ENCODE measurements at regions not wholly inside any gene's neighbourhood (a gene's known extent, or its start where the extent isn't known, plus 50 kb on each side); places are given as distances from the start of the nearest gene placed in this dataset.

DNA sequence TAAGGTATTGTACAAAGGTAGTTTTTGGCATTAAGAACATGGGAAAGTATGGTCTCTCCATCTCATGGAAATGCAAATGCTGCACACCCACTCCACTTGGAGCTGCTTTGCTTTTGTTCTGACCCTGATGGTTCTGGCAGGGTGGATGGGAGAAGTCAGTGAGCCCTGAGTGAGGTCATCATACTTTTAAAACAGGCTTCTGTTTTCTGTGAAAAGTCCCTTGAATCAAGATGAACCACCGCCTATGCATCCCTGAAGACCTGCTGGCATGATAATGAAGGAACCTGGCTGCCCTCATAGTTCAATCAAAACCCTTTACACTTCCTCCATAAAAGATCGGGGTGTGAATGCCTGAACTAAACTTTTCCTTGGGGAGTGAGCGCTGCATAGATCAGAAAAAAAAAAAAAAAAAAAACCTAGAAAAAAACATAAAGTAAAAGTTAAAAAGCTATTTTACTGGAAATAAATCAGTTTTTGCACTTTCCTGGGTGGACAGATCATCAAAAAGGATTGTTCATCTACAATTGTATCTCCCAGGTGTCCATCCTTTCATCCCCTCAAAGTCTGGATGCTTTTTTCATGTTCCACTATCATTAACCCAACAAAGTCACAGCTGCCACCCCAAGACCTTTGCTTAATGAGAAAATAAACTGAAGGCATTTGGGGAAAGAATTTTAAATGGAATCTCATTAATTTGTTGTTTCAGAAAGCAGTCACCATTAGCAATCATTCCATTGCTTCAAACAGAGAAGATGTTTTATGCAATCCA, 728.1 kb upstream of the DDX18 start:
- TF ChIP-seq CHD1 (IDR thresholded peaks at IDR 0.05; ENCODE audit: low read depth, low read length) = no peak
- TF ChIP-seq, protein P1, sequence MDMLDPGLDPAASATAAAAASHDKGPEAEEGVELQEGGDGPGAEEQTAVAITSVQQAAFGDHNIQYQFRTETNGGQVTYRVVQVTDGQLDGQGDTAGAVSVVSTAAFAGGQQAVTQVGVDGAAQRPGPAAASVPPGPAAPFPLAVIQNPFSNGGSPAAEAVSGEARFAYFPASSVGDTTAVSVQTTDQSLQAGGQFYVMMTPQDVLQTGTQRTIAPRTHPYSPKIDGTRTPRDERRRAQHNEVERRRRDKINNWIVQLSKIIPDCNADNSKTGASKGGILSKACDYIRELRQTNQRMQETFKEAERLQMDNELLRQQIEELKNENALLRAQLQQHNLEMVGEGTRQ (IDR thresholded peaks at IDR 0.05; ENCODE audit: low read depth, low read length) = no peak
- no peak for TF ChIP-seq NFE2L2 (IDR thresholded peaks at IDR 0.05; ENCODE audit: low read depth, low read length)
- no peak for TF ChIP-seq RAD21 (IDR thresholded peaks at IDR 0.05; ENCODE audit: low read length)
- TF ChIP-seq MAZ (IDR thresholded peaks at IDR 0.05; ENCODE audit: borderline replicate concordance, low read depth, low read length) = no peak
- no peak for TF ChIP-seq MXI1 (IDR thresholded peaks at IDR 0.05; ENCODE audit: borderline replicate concordance, low read depth, low read length)
- TF ChIP-seq BHLHE40 (IDR thresholded peaks at IDR 0.05; ENCODE audit: low read depth, low read length) = no peak
- no peak for TF ChIP-seq CEBPB (IDR thresholded peaks at IDR 0.05; ENCODE audit: low read depth, low read length)
- TF ChIP-seq SMC3 (IDR thresholded peaks at IDR 0.05; ENCODE audit: low read depth, low read length) = no peak
- no peak for TF ChIP-seq FOS (IDR thresholded peaks at IDR 0.05; ENCODE audit: low read depth, low read length)
- no peak for TF ChIP-seq POLR2A (IDR thresholded peaks at IDR 0.05; ENCODE audit: low read depth, low read length)
- no peak for TF ChIP-seq RCOR1 (IDR thresholded peaks at IDR 0.05; ENCODE audit: insufficient replicate concordance, low read length)
- TF ChIP-seq, protein P2, sequence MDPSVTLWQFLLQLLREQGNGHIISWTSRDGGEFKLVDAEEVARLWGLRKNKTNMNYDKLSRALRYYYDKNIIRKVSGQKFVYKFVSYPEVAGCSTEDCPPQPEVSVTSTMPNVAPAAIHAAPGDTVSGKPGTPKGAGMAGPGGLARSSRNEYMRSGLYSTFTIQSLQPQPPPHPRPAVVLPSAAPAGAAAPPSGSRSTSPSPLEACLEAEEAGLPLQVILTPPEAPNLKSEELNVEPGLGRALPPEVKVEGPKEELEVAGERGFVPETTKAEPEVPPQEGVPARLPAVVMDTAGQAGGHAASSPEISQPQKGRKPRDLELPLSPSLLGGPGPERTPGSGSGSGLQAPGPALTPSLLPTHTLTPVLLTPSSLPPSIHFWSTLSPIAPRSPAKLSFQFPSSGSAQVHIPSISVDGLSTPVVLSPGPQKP (IDR thresholded peaks at IDR 0.05; ENCODE audit: borderline replicate concordance, low read depth, low read length) = no peak
- intact Hi-C loops (cut with micrococcal nuclease) = no loop called here
- no peaks in the 10 kb centered on the region for H3K9me1 ChIP-seq (ENCODE audit: insufficient read depth, low read length)
- no peaks in the 10 kb centered on the region for H3K27me3 ChIP-seq (ENCODE audit: control insufficient read depth, insufficient read depth, low read length)
- H3K56ac ChIP-seq (ENCODE audit: extremely low read depth, insufficient read depth, low read length) = no peak overlapping the region
- H3K9me3 ChIP-seq (ENCODE audit: control insufficient read depth, insufficient read depth, low read length) = peaks cover 7% of the 10 kb centered on the region
- H2AK9ac ChIP-seq (replicated peaks; ENCODE audit: low read depth, low read length, poor library complexity) = no peak overlapping the region
- H2BK20ac ChIP-seq (ENCODE audit: low read depth, low read length) = no peak overlapping the region
- H4K8ac ChIP-seq (ENCODE audit: low read depth in 2 of 2, low read length in 2 of 2) = no peak overlapping the region
- in situ Hi-C loops (cut with MboI; ENCODE audit: low sequenced_read_pairs) = no loop called here
- H3K27ac ChIP-seq (ENCODE audit: insufficient read depth, low read length) = no peak overlapping the region
- ATAC-seq (ENCODE audit: low read depth) = no peak
- POLR2A ChIA-PET (ENCODE audit: unreplicated experiment) = no interaction called here
- DNase-seq = no peak
- H3K4me3 ChIP-seq (ENCODE audit: insufficient read depth, low read depth, low read length) = no peak overlapping the region
- no peak overlapping the region for H2BK15ac ChIP-seq (ENCODE audit: low read depth, low read length)
- H2BK5ac ChIP-seq (ENCODE audit: low read depth, low read length, poor library complexity, severe bottlenecking) = no peak overlapping the region
- H4K20me1 ChIP-seq (ENCODE audit: insufficient read depth, low read length) = no peaks in the 10 kb centered on the region
- H3K23ac ChIP-seq (ENCODE audit: low read depth, low read length) = no peak overlapping the region
- no peaks in the 10 kb centered on the region for H3K79me1 ChIP-seq (ENCODE audit: low read depth in 1 of 2, low read length in 2 of 2)
- CTCF ChIA-PET = no interaction called here
- no TSS peak for BruUV-seq (replicated peaks)
- H4K5ac ChIP-seq (ENCODE audit: low read depth, low read length) = no peak overlapping the region
- no peak overlapping the region for H2AK5ac ChIP-seq (ENCODE audit: low read depth, low read length)
- no peak overlapping the region for H2AFZ ChIP-seq (replicated peaks; ENCODE audit: low read length, poor library complexity)
- no peak overlapping the region for H2BK120ac ChIP-seq (ENCODE audit: low read depth, low read length)
- no peak overlapping the region for H3K4me2 ChIP-seq (ENCODE audit: low read depth, low read length)
- H3K14ac ChIP-seq (replicated peaks; ENCODE audit: low read depth, low read length) = no peak overlapping the region
- WGBS, 2 experiments (ENCODE audit: extremely low coverage in 2 of 2, insufficient read length in 1 of 2) = no CpG with 5 or more reads among the region's 3 CpGs
- H3K4me1 ChIP-seq (ENCODE audit: control insufficient read depth, insufficient read depth, low read length) = no peaks in the 10 kb centered on the region
- no peaks in the 10 kb centered on the region for H3K36me3 ChIP-seq (ENCODE audit: control insufficient read depth, insufficient read depth, low read length)
- dilution Hi-C loops (cut with HindIII; ENCODE audit: low sequenced_read_pairs, unreplicated experiment) = no loop called here
- no peak overlapping the region for H3K9ac ChIP-seq (ENCODE audit: low read depth, low read length)
- H4K91ac ChIP-seq (ENCODE audit: insufficient read depth, low read depth, low read length) = no peak overlapping the region
- H3K18ac ChIP-seq (ENCODE audit: low read depth, low read length) = no peak overlapping the region
- H3K4ac ChIP-seq (ENCODE audit: low read depth, low read length) = no peak overlapping the region
